Muscle layer of duodenum (tissue), 2 donors: ENCODE measurements at regions not wholly inside any gene's neighbourhood (a gene's known extent, or its start where the extent isn't known, plus 50 kb on each side); places are given as distances from the start of the nearest gene placed in this dataset.

Experiments used
- H3K27ac ChIP-seq: one replicate; pipeline ENCODE4 v1.7.0; 2013; ENCODE audit warnings: mild to moderate bottlenecking, low read length
- H3K27me3 ChIP-seq: one replicate; pipeline ENCODE4 v1.7.0; 2013; ENCODE audit warnings: low read depth, mild to moderate bottlenecking, control low read depth, low read length
- H3K36me3 ChIP-seq, 2 donors: one replicate each; pipeline ENCODE4 v1.7.0; 2013; ENCODE audit warnings: low read length in 2 of 2, control low read depth in 1 of 2, mild to moderate bottlenecking in 1 of 2; ENCODE audit not compliant: insufficient read depth in 2 of 2, control insufficient read depth in 1 of 2
- H3K4me1 ChIP-seq, 2 donors: one replicate each; pipeline ENCODE4 v1.7.0; 2013; ENCODE audit warnings: low read length in 2 of 2, mild to moderate bottlenecking in 2 of 2, control low read depth in 1 of 2, moderate library complexity in 1 of 2; ENCODE audit not compliant: insufficient read depth in 2 of 2, control insufficient read depth in 1 of 2
- H3K4me3 ChIP-seq, 2 donors: one replicate each; pipeline ENCODE4 v1.7.0; 2013; ENCODE audit warnings: low read length in 2 of 2, low read depth in 1 of 2, mild to moderate bottlenecking in 1 of 2
- H3K9me3 ChIP-seq, 2 donors: one replicate each; pipeline ENCODE4 v1.7.0; 2013; ENCODE audit warnings: low read length in 2 of 2, control low read depth in 1 of 2, mild to moderate bottlenecking in 1 of 2; ENCODE audit not compliant: control insufficient read depth in 1 of 2
- donor health status: healthy.

GRCh38 chr1:96964761-96965160 is 243.2 kb downstream of the PTBP2 start:
- H3K9me3 ChIP-seq: no peaks in the 10 kb centered on the region
- H3K4me1 ChIP-seq: peaks cover 0 to 15% of the 10 kb centered on the region in 2 donors
- H3K4me3 ChIP-seq: no peak overlapping the region
- no peaks in the 10 kb centered on the region for H3K36me3 ChIP-seq
- H3K27ac ChIP-seq: no peak overlapping the region
- H3K27me3 ChIP-seq: no peaks in the 10 kb centered on the region

DNA sequence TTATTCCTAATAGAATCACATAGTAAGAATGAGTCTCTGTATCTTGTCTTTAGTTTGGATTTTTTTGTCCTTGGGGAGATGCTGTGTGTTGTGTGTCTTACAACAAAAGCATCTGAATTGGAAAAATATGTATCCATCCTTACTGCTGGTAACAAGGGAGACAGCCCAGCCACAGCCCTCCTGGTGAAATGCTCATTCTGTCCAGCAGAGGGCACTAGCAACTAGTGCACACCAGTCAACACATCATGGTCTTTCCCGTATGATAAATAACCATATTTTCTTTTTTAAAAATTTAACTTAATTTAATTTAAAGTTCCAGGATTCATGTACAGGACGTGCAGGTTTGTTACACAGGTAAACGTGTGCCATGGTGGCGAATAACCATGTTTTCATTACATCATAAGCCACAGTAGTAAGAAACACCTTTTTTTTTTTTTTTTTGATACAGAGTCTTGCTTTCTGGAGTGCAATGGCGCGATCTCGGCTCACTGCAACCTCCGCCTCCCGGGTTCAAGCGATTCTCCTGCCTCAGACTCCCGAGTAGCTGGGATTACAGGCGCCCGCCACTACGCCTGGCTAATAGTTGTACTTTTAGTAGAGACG is 245.1 kb downstream of the PTBP2 start:
- Histone ChIP-seq H3K27ac (no peak overlapping the region), H3K9me3 (no peaks in the 10 kb centered on the region), H3K27me3 (no peaks in the 10 kb centered on the region), H3K4me3 (no peak overlapping the region), H3K36me3 (no peaks in the 10 kb centered on the region), H3K4me1 (peaks cover 0 to 15% of the 10 kb centered on the region in 2 donors)

GRCh38 chr1:96967311-96967710 is 245.7 kb downstream of the PTBP2 start:
- Histone ChIP-seq H3K27ac (no peak overlapping the region), H3K36me3 (no peaks in the 10 kb centered on the region), H3K27me3 (no peaks in the 10 kb centered on the region), H3K4me1 (peaks cover 0 to 10% of the 10 kb centered on the region in 2 donors), H3K4me3 (no peak overlapping the region), H3K9me3 (no peaks in the 10 kb centered on the region)

GRCh38 chr1:96968541-96968940 is 247.0 kb downstream of the PTBP2 start:
- H3K4me1 ChIP-seq: peaks cover 0 to 4% of the 10 kb centered on the region in 2 donors
- no peaks in the 10 kb centered on the region for H3K27me3 ChIP-seq
- no peak overlapping the region for H3K27ac ChIP-seq
- no peaks in the 10 kb centered on the region for H3K36me3 ChIP-seq
- H3K9me3 ChIP-seq: no peaks in the 10 kb centered on the region
- H3K4me3 ChIP-seq: peak overlapping the region in 1 of 2 donors; percentile 16

- Histone ChIP-seq H3K4me3 (peak overlapping the region in 1 of 2 donors; percentile 16), H3K9me3 (no peaks in the 10 kb centered on the region), H3K27me3 (no peaks in the 10 kb centered on the region), H3K27ac (no peak overlapping the region), H3K36me3 (no peaks in the 10 kb centered on the region), H3K4me1 (peaks cover 0 to 4% of the 10 kb centered on the region in 2 donors)
Observed at GRCh38 chr1:96968983-96969382, 247.4 kb downstream of the PTBP2 start.

DNA sequence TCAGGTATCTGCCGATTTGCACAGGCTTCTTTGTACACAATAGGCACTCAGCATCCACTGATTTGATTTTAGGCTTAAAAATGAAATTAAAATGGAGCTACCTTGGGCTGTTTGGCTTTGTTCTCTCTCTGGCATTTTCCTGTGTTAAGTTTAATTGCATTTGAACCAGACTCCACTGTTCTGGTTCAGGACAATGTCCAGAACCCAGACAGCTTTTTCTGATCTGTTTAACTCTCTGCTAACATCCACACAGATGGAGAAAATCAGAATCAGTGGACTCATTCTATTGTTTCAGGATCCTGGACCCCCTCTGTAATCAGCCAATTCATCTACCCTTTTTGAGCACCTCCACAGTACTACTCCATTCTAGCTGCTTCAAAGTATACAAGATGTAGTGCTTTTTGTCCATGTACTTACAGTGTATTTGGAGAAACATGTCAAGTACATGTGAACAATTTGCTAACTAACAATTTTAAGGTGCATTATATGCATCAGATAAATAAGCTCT is 248.1 kb downstream of the PTBP2 start:
- no peak overlapping the region for H3K4me3 ChIP-seq
- H3K9me3 ChIP-seq: no peaks in the 10 kb centered on the region
- peaks cover 0 to 4% of the 10 kb centered on the region in 2 donors for H3K4me1 ChIP-seq
- H3K36me3 ChIP-seq: no peaks in the 10 kb centered on the region
- no peaks in the 10 kb centered on the region for H3K27me3 ChIP-seq
- H3K27ac ChIP-seq: no peak overlapping the region

- Histone ChIP-seq H3K36me3 (no peaks in the 10 kb centered on the region), H3K4me1 (peaks cover 0 to 4% of the 10 kb centered on the region in 2 donors), H3K27ac (no peak overlapping the region), H3K9me3 (no peaks in the 10 kb centered on the region), H3K4me3 (no peak overlapping the region), H3K27me3 (no peaks in the 10 kb centered on the region)
Observed at GRCh38 chr1:96971439-96971838, 249.9 kb downstream of the PTBP2 start.

DNA sequence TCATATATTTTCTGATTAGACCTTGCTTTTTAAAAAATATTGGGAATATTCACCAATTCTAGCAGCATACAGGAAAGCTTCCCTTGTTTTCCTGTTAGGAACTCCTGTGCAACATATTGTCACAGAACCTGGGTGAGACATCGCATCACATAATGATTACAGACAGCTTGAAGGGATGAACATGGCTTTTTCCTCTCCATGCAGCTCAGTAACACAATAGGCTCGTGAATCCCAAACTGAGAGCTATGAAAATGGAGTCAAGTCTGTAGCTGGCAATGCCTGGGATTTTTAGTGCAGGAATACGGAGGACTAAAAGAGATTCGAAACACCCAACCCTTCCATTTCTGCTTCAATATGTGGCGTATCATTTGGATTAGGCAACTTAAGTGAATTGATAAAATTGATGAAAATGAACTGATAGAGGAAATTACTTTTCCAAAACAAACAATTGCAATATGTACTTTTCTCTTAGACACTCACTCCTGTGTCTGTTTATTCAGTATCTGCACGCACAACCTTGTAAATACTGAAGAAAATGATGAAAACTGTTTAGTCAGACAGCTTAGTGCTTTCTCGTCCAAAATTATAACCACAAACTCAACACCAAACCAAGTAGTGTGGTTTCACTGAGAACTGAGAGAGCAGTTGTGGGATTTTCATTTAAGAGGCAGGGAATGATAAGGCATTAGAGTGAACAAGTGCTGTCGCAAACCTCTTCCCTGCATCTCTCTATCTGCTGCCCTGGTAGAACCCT is 250.4 kb downstream of the PTBP2 start:
- H3K36me3 ChIP-seq: no peaks in the 10 kb centered on the region
- no peak overlapping the region for H3K4me3 ChIP-seq
- H3K27me3 ChIP-seq: no peaks in the 10 kb centered on the region
- peaks cover 0 to 4% of the 10 kb centered on the region in 2 donors for H3K4me1 ChIP-seq
- H3K27ac ChIP-seq: no peak overlapping the region
- no peaks in the 10 kb centered on the region for H3K9me3 ChIP-seq

GRCh38 chr1:96973605-96974004 is 252.0 kb downstream of the PTBP2 start:
- peaks cover 0 to 3% of the 10 kb centered on the region in 2 donors for H3K4me1 ChIP-seq
- no peak overlapping the region for H3K4me3 ChIP-seq
- no peaks in the 10 kb centered on the region for H3K27me3 ChIP-seq
- H3K36me3 ChIP-seq: no peaks in the 10 kb centered on the region
- H3K9me3 ChIP-seq: no peaks in the 10 kb centered on the region
- no peak overlapping the region for H3K27ac ChIP-seq

GRCh38 chr1:96978444-96978843 is 256.9 kb downstream of the PTBP2 start:
- Histone ChIP-seq H3K4me1 (no peaks in the 10 kb centered on the region), H3K27me3 (no peaks in the 10 kb centered on the region), H3K36me3 (no peaks in the 10 kb centered on the region), H3K27ac (no peak overlapping the region), H3K4me3 (no peak overlapping the region), H3K9me3 (no peaks in the 10 kb centered on the region)

DNA sequence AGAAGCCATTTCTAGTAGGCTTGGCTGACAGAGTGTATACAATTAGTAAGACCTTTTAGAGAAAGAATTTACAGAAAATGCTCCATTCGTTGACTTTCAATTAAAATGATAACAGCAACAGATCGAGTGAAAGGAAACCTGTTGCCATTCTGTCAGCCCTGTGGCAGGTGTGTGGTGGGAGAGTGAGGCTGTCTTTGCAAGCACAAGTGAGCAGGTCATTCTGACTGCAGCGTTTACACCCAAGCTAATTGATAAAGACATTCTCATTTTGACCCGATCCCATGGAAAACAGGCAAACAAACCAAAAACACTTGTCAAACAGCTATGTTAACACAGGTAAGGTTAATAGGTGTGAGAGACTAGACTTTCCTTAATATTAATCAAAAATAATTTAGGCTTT is 257.3 kb downstream of the PTBP2 start:
- Histone ChIP-seq H3K27ac (no peak overlapping the region), H3K9me3 (no peaks in the 10 kb centered on the region), H3K36me3 (no peaks in the 10 kb centered on the region), H3K4me1 (no peaks in the 10 kb centered on the region), H3K4me3 (no peak overlapping the region), H3K27me3 (no peaks in the 10 kb centered on the region)
